IMR-90 (cell line): ENCODE measurements at regions not wholly inside any gene's neighbourhood (a gene's known extent, or its start where the extent isn't known, plus 50 kb on each side); places are given as distances from the start of the nearest gene placed in this dataset.

Source experiments
- ATAC-seq: fragments of 200-7000 bp; cut with Tn5 transposase; 2 replicates; pipeline ENCODE4 v1.9.1; 2020; ENCODE audit warnings: low read depth, mild to moderate bottlenecking, moderate library complexity
- BruUV-seq: library from RNA; stranded (reverse); fragments of 400-500 nt; replicated peaks from 2 replicates; lab custom pipeline; 2021; lab: Mats Ljungman, UMichigan
- CTCF ChIA-PET: fragments of 300-600 bp; formaldehyde crosslinking; extraction: SDS; loops from one replicate; lab custom pipeline; 2021; ENCODE audit warnings: antibody characterized with exemption; lab: Yijun Ruan, JAX
- POLR2A ChIA-PET: fragments of 300-600 bp; sonication (Branson Sonifier 250); formaldehyde crosslinking; loops from one replicate; lab custom pipeline; 2022; ENCODE audit warnings: antibody characterized with exemption; ENCODE audit not compliant: unreplicated experiment; lab: Charles Lee
- DNase-seq: peaks from one replicate; pipeline ENCODE4 v3.0.0; 2013
- H2AFZ ChIP-seq: replicated peaks from 2 replicates; pipeline ENCODE3; 2013; ENCODE audit warnings: low read length, mild to moderate bottlenecking; ENCODE audit not compliant: poor library complexity
- H2AK5ac ChIP-seq: 2 replicates; pipeline ENCODE4 v1.6.1; 2013; ENCODE audit warnings: low read depth, low read length, inconsistent platforms
- H2AK9ac ChIP-seq: replicated peaks from 2 replicates; pipeline ENCODE3; 2013; ENCODE audit warnings: mild to moderate bottlenecking, low read depth, low read length, moderate library complexity; ENCODE audit not compliant: poor library complexity
- H2BK120ac ChIP-seq: 2 replicates; pipeline ENCODE4 v1.6.1; 2013; ENCODE audit warnings: low read depth, low read length, inconsistent platforms
- H2BK15ac ChIP-seq: 3 replicates; pipeline ENCODE4 v1.6.1; 2013; ENCODE audit warnings: low read depth, low read length, inconsistent platforms
- H2BK20ac ChIP-seq: 2 replicates; pipeline ENCODE4 v1.6.1; 2013; ENCODE audit warnings: low read depth, mild to moderate bottlenecking, inconsistent platforms, low read length, moderate library complexity
- H2BK5ac ChIP-seq: 2 replicates; pipeline ENCODE4 v1.6.1; 2013; ENCODE audit warnings: mild to moderate bottlenecking, low read depth, low read length, inconsistent platforms; ENCODE audit not compliant: poor library complexity, severe bottlenecking
- H3K14ac ChIP-seq: replicated peaks from 2 replicates; pipeline ENCODE4 v1.6.1; 2013; ENCODE audit warnings: low read depth, low read length, inconsistent platforms
- H3K18ac ChIP-seq: 2 replicates; pipeline ENCODE4 v1.6.1; 2013; ENCODE audit warnings: low read depth, low read length, control low read depth
- H3K23ac ChIP-seq: 2 replicates; pipeline ENCODE4 v1.6.1; 2013; ENCODE audit warnings: low read depth, low read length, inconsistent platforms
- H3K27ac ChIP-seq: 2 replicates; pipeline ENCODE4 v1.5.1; 2013; ENCODE audit warnings: mild to moderate bottlenecking, control low read depth, low read length; ENCODE audit not compliant: insufficient read depth
- H3K27me3 ChIP-seq: 2 replicates; pipeline ENCODE4 v1.6.1; 2013; ENCODE audit warnings: low read length; ENCODE audit not compliant: control insufficient read depth, insufficient read depth
- H3K36me3 ChIP-seq: 2 replicates; pipeline ENCODE4 v1.6.1; 2013; ENCODE audit warnings: low read length, mixed read lengths; ENCODE audit not compliant: control insufficient read depth, insufficient read depth
- H3K4ac ChIP-seq: 2 replicates; pipeline ENCODE4 v1.6.1; 2013; ENCODE audit warnings: low read depth, low read length, inconsistent platforms
- H3K4me1 ChIP-seq: 2 replicates; pipeline ENCODE4 v1.6.1; 2013; ENCODE audit warnings: low read length, mixed read lengths; ENCODE audit not compliant: control insufficient read depth, insufficient read depth
- H3K4me2 ChIP-seq: 2 replicates; pipeline ENCODE4 v1.6.1; 2013; ENCODE audit warnings: low read depth, mild to moderate bottlenecking, control low read depth, low read length, moderate library complexity
- H3K4me3 ChIP-seq: 2 replicates; pipeline ENCODE4 v1.5.1; 2013; ENCODE audit warnings: low read depth, mild to moderate bottlenecking, control low read depth, low read length, moderate library complexity; ENCODE audit not compliant: insufficient read depth
- H3K56ac ChIP-seq: 2 replicates; pipeline ENCODE4 v1.6.1; 2013; ENCODE audit warnings: low read length, inconsistent platforms; ENCODE audit not compliant: insufficient read depth; ENCODE audit errors: extremely low read depth
- H3K79me1 ChIP-seq, 2 experiments: 2 replicates each; pipeline ENCODE4 v1.6.1; 2013; ENCODE audit warnings: low read length in 2 of 2, inconsistent platforms in 1 of 2, low read depth in 1 of 2
- H3K9ac ChIP-seq: 2 replicates; pipeline ENCODE4 v1.6.1; 2013; ENCODE audit warnings: low read depth, low read length, control low read depth
- H3K9me1 ChIP-seq: 2 replicates; pipeline ENCODE4 v1.6.1; 2013; ENCODE audit warnings: low read length, inconsistent platforms; ENCODE audit not compliant: insufficient read depth
- H3K9me3 ChIP-seq: 2 replicates; pipeline ENCODE4 v1.6.1; 2013; ENCODE audit warnings: low read length; ENCODE audit not compliant: control insufficient read depth, insufficient read depth
- H4K20me1 ChIP-seq: 2 replicates; pipeline ENCODE4 v1.6.1; 2013; ENCODE audit warnings: low read length, inconsistent platforms; ENCODE audit not compliant: insufficient read depth
- H4K5ac ChIP-seq: 2 replicates; pipeline ENCODE4 v1.6.1; 2013; ENCODE audit warnings: mild to moderate bottlenecking, low read depth, low read length, control low read depth
- H4K8ac ChIP-seq, 2 experiments: 2 replicates each; pipeline ENCODE4 v1.6.1; 2013; ENCODE audit warnings: low read depth in 2 of 2, low read length in 2 of 2, control low read depth in 1 of 2, inconsistent platforms in 1 of 2
- H4K91ac ChIP-seq: 2 replicates; pipeline ENCODE4 v1.6.1; 2013; ENCODE audit warnings: low read depth, low read length, inconsistent platforms; ENCODE audit not compliant: insufficient read depth
- BHLHE40 ChIP-seq: fragments of 150-350 bp; IDR thresholded peaks from 2 replicates; pipeline ENCODE4 v1.6.1; 2016; ENCODE audit warnings: mild to moderate bottlenecking, low read depth, low read length
- WGBS, 2 experiments: methylation state at CpG; one replicate each; pipeline versions ENCODE4 v1.1.5 to v1.1.7; 2013; ENCODE audit warnings: missing lambda C conversion rate in 2 of 2; ENCODE audit not compliant: insufficient read length in 1 of 2; ENCODE audit errors: extremely low coverage in 2 of 2; 5-methylcytosine and 5-hydroxymethylcytosine counted together
- dilution Hi-C: fragments of 300-500 bp; cut with HindIII; formaldehyde crosslinking; loops from one replicate; pipeline ENCODE4 v1.14.3; 2018; ENCODE audit warnings: low sequenced_read_pairs; ENCODE audit not compliant: unreplicated experiment
- in situ Hi-C: fragments of 300-500 bp; cut with MboI; formaldehyde crosslinking; loops from 3 replicates; pipeline ENCODE4 v1.14.3; 2019; ENCODE audit warnings: low sequenced_read_pairs, inconsistent platforms, mixed read lengths
- intact Hi-C: fragments of 100-400 bp; cut with micrococcal nuclease; formaldehyde crosslinking; loops from 2 replicates; pipeline ENCODE4 v1.10.0; 2022

DNA sequence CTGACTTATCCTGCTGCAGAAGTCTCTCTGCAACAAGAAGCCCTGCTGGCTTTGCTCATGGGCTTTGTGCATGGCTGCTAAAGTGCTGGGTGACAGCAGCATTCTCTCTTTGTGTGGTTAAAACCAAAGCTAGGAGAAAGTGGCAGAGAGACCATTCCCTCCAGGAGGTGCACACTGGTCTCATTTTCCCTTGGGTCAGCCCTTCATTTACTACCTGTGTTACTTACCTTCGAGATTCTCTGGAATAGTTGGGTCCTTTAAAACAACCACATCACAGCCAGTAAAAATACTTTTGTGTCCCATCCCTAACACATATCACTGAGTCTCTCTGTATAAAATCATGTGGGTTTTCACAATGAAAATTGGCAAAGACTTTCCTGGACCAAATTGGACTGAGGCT lies 315.5 kb downstream of the IRX1 start:
- Histone ChIP-seq H3K9ac (no peak overlapping the region), H3K27ac (no peak overlapping the region), H3K23ac (no peak overlapping the region), H4K20me1 (no peaks in the 10 kb centered on the region), H2BK5ac (no peak overlapping the region), H2AK9ac (no peak overlapping the region), H3K36me3 (no peaks in the 10 kb centered on the region), H3K14ac (no peak overlapping the region), H4K91ac (no peak overlapping the region), H4K8ac (no peak overlapping the region), H3K18ac (no peak overlapping the region), H2AFZ (no peak overlapping the region), H2BK120ac (no peak overlapping the region), H2BK20ac (no peak overlapping the region), H2AK5ac (no peak overlapping the region), H3K27me3 (no peaks in the 10 kb centered on the region), H3K4me1 (no peaks in the 10 kb centered on the region), H2BK15ac (no peak overlapping the region), H3K56ac (no peak overlapping the region), H4K5ac (no peak overlapping the region), H3K9me1 (no peaks in the 10 kb centered on the region), H3K4me2 (no peak overlapping the region), H3K4me3 (no peak overlapping the region), H3K9me3 (peaks cover 16% of the 10 kb centered on the region), H3K79me1 (no peaks in the 10 kb centered on the region), H3K4ac (no peak overlapping the region)
- ChIA-PET CTCF (no interaction called here), POLR2A (no interaction called here)
- no peak for TF ChIP-seq BHLHE40
- ATAC-seq (no peak), DNase-seq (no peak)
- no TSS peak for BruUV-seq
- intact Hi-C loops (no loop called here), dilution Hi-C loops (no loop called here), in situ Hi-C loops (no loop called here)
- WGBS, 2 experiments, result no CpG with 5 or more reads among the region's 1 CpG
